Fibroblast of lung (primary cell): ENCODE measurements at regions not wholly inside any gene's neighbourhood (a gene's known extent, or its start where the extent isn't known, plus 50 kb on each side); places are given as distances from the start of the nearest gene placed in this dataset.

Experiments used
- CTCF ChIP-seq, 2 donors: IDR thresholded peaks in 1 of 2; conservative IDR thresholded peaks in 1 of 2; 1 replicate in 1 of 2; 2 replicates in 1 of 2; pipeline ENCODE4 v1.5.1; 2011 to 2012; ENCODE audit warnings: low read length in 2 of 2, control low read depth in 1 of 2, inconsistent platforms in 1 of 2, low read depth in 1 of 2, mild to moderate bottlenecking in 1 of 2
- EZH2 ChIP-seq: IDR thresholded peaks from 2 replicates; pipeline ENCODE4 v1.5.1; 2012; ENCODE audit warnings: low read length, control low read depth, mild to moderate bottlenecking; ENCODE audit errors: missing control alignments

GRCh38 chr17:6269478-6269877 lies 165.4 kb downstream of the AIPL1 start:
- TF ChIP-seq CTCF (conservative IDR thresholded peaks at IDR 0.05 in 1 of 2, IDR thresholded peaks at IDR 0.05 in 1 of 2; ENCODE audit: low read depth in 1 of 2, low read length in 2 of 2): no peak
- no peak for TF ChIP-seq EZH2
